IMR-90 (cell line): ENCODE measurements at regions not wholly inside any gene's neighbourhood (a gene's known extent, or its start where the extent isn't known, plus 50 kb on each side); places are given as distances from the start of the nearest gene placed in this dataset.

Experiments used
- ATAC-seq: fragments of 200-7000 bp; cut with Tn5 transposase; 2 replicates; pipeline ENCODE4 v1.9.1; 2020; ENCODE audit warnings: low read depth, mild to moderate bottlenecking, moderate library complexity
- BruUV-seq: library from RNA; stranded (reverse); fragments of 400-500 nt; replicated peaks from 2 replicates; lab custom pipeline; 2021; lab: Mats Ljungman, UMichigan
- CTCF ChIA-PET: fragments of 300-600 bp; formaldehyde crosslinking; extraction: SDS; loops from one replicate; lab custom pipeline; 2021; ENCODE audit warnings: antibody characterized with exemption; lab: Yijun Ruan, JAX
- POLR2A ChIA-PET: fragments of 300-600 bp; sonication (Branson Sonifier 250); formaldehyde crosslinking; loops from one replicate; lab custom pipeline; 2022; ENCODE audit warnings: antibody characterized with exemption; ENCODE audit not compliant: unreplicated experiment; lab: Charles Lee
- DNase-seq: peaks from one replicate; pipeline ENCODE4 v3.0.0; 2013
- H2AFZ ChIP-seq: replicated peaks from 2 replicates; pipeline ENCODE3; 2013; ENCODE audit warnings: low read length, mild to moderate bottlenecking; ENCODE audit not compliant: poor library complexity
- H2AK5ac ChIP-seq: 2 replicates; pipeline ENCODE4 v1.6.1; 2013; ENCODE audit warnings: low read depth, low read length, inconsistent platforms
- H2AK9ac ChIP-seq: replicated peaks from 2 replicates; pipeline ENCODE3; 2013; ENCODE audit warnings: mild to moderate bottlenecking, low read depth, low read length, moderate library complexity; ENCODE audit not compliant: poor library complexity
- H2BK120ac ChIP-seq: 2 replicates; pipeline ENCODE4 v1.6.1; 2013; ENCODE audit warnings: low read depth, low read length, inconsistent platforms
- H2BK15ac ChIP-seq: 3 replicates; pipeline ENCODE4 v1.6.1; 2013; ENCODE audit warnings: low read depth, low read length, inconsistent platforms
- H2BK20ac ChIP-seq: 2 replicates; pipeline ENCODE4 v1.6.1; 2013; ENCODE audit warnings: low read depth, mild to moderate bottlenecking, inconsistent platforms, low read length, moderate library complexity
- H2BK5ac ChIP-seq: 2 replicates; pipeline ENCODE4 v1.6.1; 2013; ENCODE audit warnings: mild to moderate bottlenecking, low read depth, low read length, inconsistent platforms; ENCODE audit not compliant: poor library complexity, severe bottlenecking
- H3K14ac ChIP-seq: replicated peaks from 2 replicates; pipeline ENCODE4 v1.6.1; 2013; ENCODE audit warnings: low read depth, low read length, inconsistent platforms
- H3K18ac ChIP-seq: 2 replicates; pipeline ENCODE4 v1.6.1; 2013; ENCODE audit warnings: low read depth, low read length, control low read depth
- H3K23ac ChIP-seq: 2 replicates; pipeline ENCODE4 v1.6.1; 2013; ENCODE audit warnings: low read depth, low read length, inconsistent platforms
- H3K27ac ChIP-seq: 2 replicates; pipeline ENCODE4 v1.5.1; 2013; ENCODE audit warnings: mild to moderate bottlenecking, control low read depth, low read length; ENCODE audit not compliant: insufficient read depth
- H3K27me3 ChIP-seq: 2 replicates; pipeline ENCODE4 v1.6.1; 2013; ENCODE audit warnings: low read length; ENCODE audit not compliant: control insufficient read depth, insufficient read depth
- H3K36me3 ChIP-seq: 2 replicates; pipeline ENCODE4 v1.6.1; 2013; ENCODE audit warnings: low read length, mixed read lengths; ENCODE audit not compliant: control insufficient read depth, insufficient read depth
- H3K4ac ChIP-seq: 2 replicates; pipeline ENCODE4 v1.6.1; 2013; ENCODE audit warnings: low read depth, low read length, inconsistent platforms
- H3K4me1 ChIP-seq: 2 replicates; pipeline ENCODE4 v1.6.1; 2013; ENCODE audit warnings: low read length, mixed read lengths; ENCODE audit not compliant: control insufficient read depth, insufficient read depth
- H3K4me2 ChIP-seq: 2 replicates; pipeline ENCODE4 v1.6.1; 2013; ENCODE audit warnings: low read depth, mild to moderate bottlenecking, control low read depth, low read length, moderate library complexity
- H3K4me3 ChIP-seq: 2 replicates; pipeline ENCODE4 v1.5.1; 2013; ENCODE audit warnings: low read depth, mild to moderate bottlenecking, control low read depth, low read length, moderate library complexity; ENCODE audit not compliant: insufficient read depth
- H3K56ac ChIP-seq: 2 replicates; pipeline ENCODE4 v1.6.1; 2013; ENCODE audit warnings: low read length, inconsistent platforms; ENCODE audit not compliant: insufficient read depth; ENCODE audit errors: extremely low read depth
- H3K79me1 ChIP-seq, 2 experiments: 2 replicates each; pipeline ENCODE4 v1.6.1; 2013; ENCODE audit warnings: low read length in 2 of 2, inconsistent platforms in 1 of 2, low read depth in 1 of 2
- H3K9ac ChIP-seq: 2 replicates; pipeline ENCODE4 v1.6.1; 2013; ENCODE audit warnings: low read depth, low read length, control low read depth
- H3K9me1 ChIP-seq: 2 replicates; pipeline ENCODE4 v1.6.1; 2013; ENCODE audit warnings: low read length, inconsistent platforms; ENCODE audit not compliant: insufficient read depth
- H3K9me3 ChIP-seq: 2 replicates; pipeline ENCODE4 v1.6.1; 2013; ENCODE audit warnings: low read length; ENCODE audit not compliant: control insufficient read depth, insufficient read depth
- H4K20me1 ChIP-seq: 2 replicates; pipeline ENCODE4 v1.6.1; 2013; ENCODE audit warnings: low read length, inconsistent platforms; ENCODE audit not compliant: insufficient read depth
- H4K5ac ChIP-seq: 2 replicates; pipeline ENCODE4 v1.6.1; 2013; ENCODE audit warnings: mild to moderate bottlenecking, low read depth, low read length, control low read depth
- H4K8ac ChIP-seq, 2 experiments: 2 replicates each; pipeline ENCODE4 v1.6.1; 2013; ENCODE audit warnings: low read depth in 2 of 2, low read length in 2 of 2, control low read depth in 1 of 2, inconsistent platforms in 1 of 2
- H4K91ac ChIP-seq: 2 replicates; pipeline ENCODE4 v1.6.1; 2013; ENCODE audit warnings: low read depth, low read length, inconsistent platforms; ENCODE audit not compliant: insufficient read depth
- BHLHE40 ChIP-seq: fragments of 150-350 bp; IDR thresholded peaks from 2 replicates; pipeline ENCODE4 v1.6.1; 2016; ENCODE audit warnings: mild to moderate bottlenecking, low read depth, low read length
- RAD21 ChIP-seq: IDR thresholded peaks from 2 replicates; pipeline ENCODE4 v1.6.1; 2012; ENCODE audit warnings: low read length, improper control_type of control experiment
- SMC3 ChIP-seq: fragments of 150-350 bp; IDR thresholded peaks from 2 replicates; pipeline ENCODE4 v1.6.1; 2016; ENCODE audit warnings: low read depth, mild to moderate bottlenecking, antibody characterized with exemption, low read length, moderate library complexity
- WGBS, 2 experiments: methylation state at CpG; one replicate each; pipeline versions ENCODE4 v1.1.5 to v1.1.7; 2013; ENCODE audit warnings: missing lambda C conversion rate in 2 of 2; ENCODE audit not compliant: insufficient read length in 1 of 2; ENCODE audit errors: extremely low coverage in 2 of 2; 5-methylcytosine and 5-hydroxymethylcytosine counted together
- dilution Hi-C: fragments of 300-500 bp; cut with HindIII; formaldehyde crosslinking; loops from one replicate; pipeline ENCODE4 v1.14.3; 2018; ENCODE audit warnings: low sequenced_read_pairs; ENCODE audit not compliant: unreplicated experiment
- in situ Hi-C: fragments of 300-500 bp; cut with MboI; formaldehyde crosslinking; loops from 3 replicates; pipeline ENCODE4 v1.14.3; 2019; ENCODE audit warnings: low sequenced_read_pairs, inconsistent platforms, mixed read lengths
- intact Hi-C: fragments of 100-400 bp; cut with micrococcal nuclease; formaldehyde crosslinking; loops from 2 replicates; pipeline ENCODE4 v1.10.0; 2022

DNA sequence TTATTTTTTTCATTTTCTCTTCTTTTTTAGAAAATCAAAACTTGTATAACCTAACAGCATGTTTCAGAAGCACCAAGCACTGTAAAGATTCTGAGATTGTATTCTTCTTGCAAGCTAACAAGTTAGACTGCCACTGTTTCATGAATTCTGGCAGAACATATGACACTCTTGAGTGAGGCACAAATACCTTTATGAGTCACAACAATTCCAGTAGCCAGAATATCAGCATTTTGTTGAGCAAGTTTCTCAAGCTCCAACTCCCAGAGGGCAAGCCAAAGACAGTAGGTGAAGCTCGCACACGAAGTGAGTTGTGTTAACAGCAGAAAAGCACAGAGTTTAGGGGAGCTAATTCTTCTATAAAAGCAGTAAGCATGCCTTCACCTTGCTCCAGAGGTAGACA lies 268.8 kb upstream of the NCAM2 start:
- no peak for TF ChIP-seq RAD21
- no peak for TF ChIP-seq BHLHE40
- no peak for TF ChIP-seq SMC3
- Histone ChIP-seq H3K14ac (no peak overlapping the region), H3K4me3 (no peak overlapping the region), H2BK15ac (no peak overlapping the region), H3K4ac (no peak overlapping the region), H3K9me3 (peaks cover 10% of the 10 kb centered on the region), H3K9me1 (no peaks in the 10 kb centered on the region), H3K27me3 (no peaks in the 10 kb centered on the region), H3K18ac (no peak overlapping the region), H4K91ac (no peak overlapping the region), H3K4me2 (no peak overlapping the region), H2AFZ (no peak overlapping the region), H2BK5ac (no peak overlapping the region), H2AK9ac (no peak overlapping the region), H4K20me1 (no peaks in the 10 kb centered on the region), H3K4me1 (no peaks in the 10 kb centered on the region), H3K27ac (no peak overlapping the region), H3K23ac (no peak overlapping the region), H3K36me3 (no peaks in the 10 kb centered on the region), H3K79me1 (no peaks in the 10 kb centered on the region), H3K56ac (no peak overlapping the region), H3K9ac (no peak overlapping the region), H4K8ac (no peak overlapping the region), H2BK20ac (no peak overlapping the region), H2BK120ac (no peak overlapping the region), H2AK5ac (no peak overlapping the region), H4K5ac (no peak overlapping the region)
- intact Hi-C loops (no loop called here), dilution Hi-C loops (no loop called here), in situ Hi-C loops (no loop called here)
- BruUV-seq = no TSS peak
- no CpG with 5 or more reads among the region's 2 CpGs for WGBS, 2 experiments
- POLR2A ChIA-PET = no interaction called here
- no peak for DNase-seq
- ATAC-seq = no peak
- CTCF ChIA-PET = no interaction called here
